Keratinocyte (primary cell): ENCODE measurements at regions not wholly inside any gene's neighbourhood (a gene's known extent, or its start where the extent isn't known, plus 50 kb on each side); places are given as distances from the start of the nearest gene placed in this dataset.

Experiments used
- CTCF ChIP-seq, 3 experiments: IDR thresholded peaks in 1 of 3; conservative IDR thresholded peaks in 1 of 3; optimal IDR thresholded peaks in 1 of 3; 2 replicates in 2 of 3; 3 replicates in 1 of 3; pipeline versions ENCODE3 to v1.5.1; 2011; ENCODE audit warnings: low read length in 3 of 3, mild to moderate bottlenecking in 3 of 3, moderate library complexity in 2 of 3, control low read depth in 1 of 3, inconsistent platforms in 1 of 3; ENCODE audit not compliant: insufficient read depth in 2 of 3; ENCODE audit errors: extremely low read depth in 1 of 3
- EZH2 ChIP-seq: IDR thresholded peaks from one replicate; pipeline ENCODE4 v1.6.1; 2012; ENCODE audit warnings: inconsistent platforms, mild to moderate bottlenecking, low read length, moderate library complexity

DNA sequence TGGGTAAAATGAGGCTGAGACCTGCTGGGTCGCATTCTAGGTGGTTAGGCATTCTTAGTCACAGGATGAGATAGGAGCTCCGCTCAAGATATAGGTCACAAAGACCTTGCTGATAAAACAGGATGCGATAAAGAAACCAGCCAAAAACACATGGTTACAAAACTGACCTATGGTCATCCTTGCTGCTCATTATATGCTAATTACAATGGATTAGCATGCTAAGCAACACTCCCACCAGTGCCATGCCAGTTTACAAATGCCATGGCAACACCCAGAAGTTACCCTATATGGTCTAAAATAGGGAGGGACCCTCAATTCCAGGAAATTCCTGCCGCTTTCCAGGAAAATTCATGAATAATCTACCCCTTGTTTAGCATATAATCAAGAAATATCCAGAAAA, 132.4 kb downstream of the BRMS1L start:
- TF ChIP-seq CTCF (optimal IDR thresholded peaks at IDR 0.05 in 1 of 3, IDR thresholded peaks at IDR 0.05 in 1 of 3, conservative IDR thresholded peaks at IDR 0.05 in 1 of 3; ENCODE audit: extremely low read depth in 1 of 3, insufficient read depth in 2 of 3, low read length in 3 of 3) (no peak), EZH2 (no peak)
